ENCODE measurements at regions not wholly inside any gene's neighbourhood (a gene's known extent, or its start where the extent isn't known, plus 50 kb on each side); places are given as distances from the start of the nearest gene placed in this dataset.

DNA sequence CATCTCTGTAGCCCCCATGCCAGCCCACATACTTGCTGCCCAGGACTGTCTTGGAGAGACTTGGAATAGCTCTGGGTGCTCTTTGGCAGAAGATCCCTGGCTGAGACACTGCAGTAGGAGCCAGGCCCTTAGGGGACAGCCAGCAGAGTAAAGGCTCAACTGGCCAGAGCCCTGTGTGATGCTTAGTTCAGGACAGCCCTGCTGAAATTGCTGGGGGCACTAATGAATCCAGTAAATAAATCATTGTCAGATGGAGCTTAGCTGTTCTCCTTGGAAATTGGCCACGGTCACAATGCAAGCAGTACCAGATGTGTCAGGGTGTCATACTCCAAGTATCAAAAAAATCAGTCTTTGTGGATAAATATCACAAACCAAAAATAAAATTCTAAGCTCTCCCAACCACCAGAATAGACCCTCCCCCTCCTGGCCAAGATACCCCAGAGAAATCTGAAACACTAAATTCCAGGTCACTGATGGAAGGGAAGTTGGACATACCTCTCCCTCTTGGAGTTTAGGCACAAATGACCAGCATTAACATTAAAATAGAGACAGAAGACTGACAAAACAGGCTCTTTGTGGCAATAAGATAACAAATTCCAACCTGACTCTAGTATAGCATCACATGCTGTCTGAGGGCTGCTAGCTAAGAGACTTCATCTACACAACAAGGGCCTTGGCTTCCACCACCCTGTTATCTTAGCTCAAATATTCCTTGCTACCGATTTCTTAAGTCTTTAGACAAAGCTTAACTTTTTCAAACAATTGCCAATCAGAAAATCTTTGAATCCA lies 83.2 kb upstream of the DNAH14 start:
- DNase-seq (ENCODE audit: low spot score) = peak; percentile 14

- no peak for DNase-seq (ENCODE audit: low spot score)
Observed at GRCh38 chr1:224850446-224850845, 79.0 kb upstream of the DNAH14 start.

- peak; percentile 80 for DNase-seq (ENCODE audit: low spot score)
Observed at GRCh38 chr1:224851210-224851847, 78.1 kb upstream of the DNAH14 start.

DNA sequence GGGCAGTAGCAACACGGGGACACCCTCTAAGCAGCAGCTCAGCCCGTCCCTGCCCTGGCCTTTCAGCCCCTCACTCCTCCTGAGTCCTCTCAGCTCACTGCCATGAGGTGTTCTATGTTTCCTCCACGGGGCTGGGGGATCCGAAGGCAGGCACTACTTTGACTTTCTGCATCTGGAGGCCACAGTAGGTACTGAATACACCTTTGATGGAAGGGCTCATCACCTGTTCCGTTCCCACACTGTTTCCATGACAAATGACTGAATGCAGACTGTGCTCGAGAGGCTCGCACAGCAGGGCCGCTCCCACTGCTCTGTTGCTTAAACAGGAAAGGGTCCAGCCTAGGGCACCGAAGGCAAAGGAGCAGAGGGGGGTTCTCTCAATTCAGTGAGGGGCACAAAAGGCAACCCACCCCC lies 77.6 kb upstream of the DNAH14 start:
- no peak for DNase-seq (ENCODE audit: low spot score)

- peak; percentile 69 for DNase-seq (ENCODE audit: low spot score)
Observed at GRCh38 chr1:224852901-224853568, 76.4 kb upstream of the DNAH14 start.

- DNase-seq (ENCODE audit: low spot score) = no peak
Observed at GRCh38 chr1:224856973-224857372, 72.5 kb upstream of the DNAH14 start.

- DNase-seq (ENCODE audit: low spot score) = no peak
Observed at GRCh38 chr1:224859651-224860050, 69.8 kb upstream of the DNAH14 start.

DNA sequence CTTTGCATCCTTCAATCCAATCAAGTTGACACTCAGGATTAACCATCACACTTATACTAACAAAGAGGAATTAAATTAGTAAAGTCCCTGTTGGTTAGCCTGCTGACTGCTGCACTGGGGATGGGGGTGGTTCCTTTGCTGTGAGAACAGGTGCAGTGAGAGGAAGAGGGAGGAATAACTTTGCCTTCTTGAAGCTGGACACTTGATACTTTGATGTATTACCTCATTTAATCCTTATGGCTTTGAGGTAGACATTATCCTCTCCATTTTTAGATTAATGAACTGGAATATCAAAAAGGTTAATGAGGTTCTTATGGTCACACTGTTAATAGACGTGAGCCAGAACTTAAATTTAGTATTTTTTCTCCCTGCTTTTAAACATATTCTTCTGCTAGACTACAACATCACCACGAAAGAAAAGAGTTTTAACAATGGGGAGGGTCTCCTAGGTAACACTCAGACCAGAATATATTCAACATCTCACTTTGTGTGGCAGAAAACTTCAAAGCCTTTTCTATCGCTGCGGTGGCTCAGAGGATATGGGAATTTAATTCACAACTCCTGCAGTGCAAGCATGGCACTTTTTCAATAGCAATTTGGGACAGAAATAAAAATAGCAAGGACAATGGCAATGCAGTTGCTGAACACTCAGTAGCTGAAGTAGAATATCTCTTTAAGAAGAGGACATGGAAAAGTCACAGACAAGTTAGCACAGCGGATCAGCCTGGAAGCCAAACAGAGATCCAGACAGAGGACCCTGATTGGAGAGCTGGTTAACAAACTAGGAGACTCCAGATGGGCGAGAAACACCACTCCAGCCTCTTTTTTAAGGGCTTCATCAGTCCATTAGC lies 68.8 kb upstream of the DNAH14 start:
- no peak for DNase-seq (ENCODE audit: low spot score)

DNA sequence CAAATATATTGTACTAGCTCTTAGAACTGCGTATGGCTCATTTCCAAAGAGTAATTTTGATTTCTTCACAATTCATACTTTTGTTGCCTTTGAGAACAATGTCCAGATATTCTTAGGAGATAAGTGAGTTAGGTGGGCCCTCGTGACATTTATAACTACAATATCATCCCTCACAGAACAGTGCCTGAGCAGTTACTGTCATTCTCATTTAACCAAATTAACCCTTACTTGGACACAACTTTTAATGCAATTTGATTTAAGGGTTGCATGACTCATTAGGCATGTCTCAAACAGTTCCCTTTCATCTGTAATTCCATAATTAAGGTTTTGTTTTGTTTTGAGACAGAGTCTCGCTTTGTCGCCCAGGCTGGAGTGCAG lies 68.1 kb upstream of the DNAH14 start:
- no peak for DNase-seq (ENCODE audit: low spot score)

DNA sequence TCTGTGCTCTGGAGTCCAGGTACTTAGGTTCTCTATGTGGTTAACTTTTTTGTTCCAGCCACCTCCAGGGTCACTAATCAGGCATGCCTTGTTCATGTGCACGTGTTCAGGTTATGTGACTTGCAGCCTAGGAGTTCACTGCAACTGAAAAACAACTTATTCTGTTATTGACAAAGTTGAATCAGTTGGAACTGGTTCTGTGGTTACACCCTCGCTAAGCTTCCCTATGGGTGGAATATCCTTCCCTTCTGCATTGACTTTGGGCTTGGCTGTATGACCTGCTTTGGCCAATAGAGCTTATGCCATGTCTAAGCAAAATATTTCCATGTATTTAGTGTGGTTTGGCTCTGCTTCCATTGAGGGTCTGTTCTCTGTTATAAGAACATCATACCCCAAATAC lies 66.0 kb upstream of the DNAH14 start:
- no peak for DNase-seq (ENCODE audit: low spot score)

- peak; percentile 41 for DNase-seq (ENCODE audit: low spot score)
Observed at GRCh38 chr1:224864006-224864405, 65.5 kb upstream of the DNAH14 start.

GRCh38 chr1:224865510-224865909 lies 64.0 kb upstream of the DNAH14 start:
- DNase-seq (ENCODE audit: low spot score) = no peak

- no peak for DNase-seq (ENCODE audit: low spot score)
Observed at GRCh38 chr1:224866940-224867339, 62.5 kb upstream of the DNAH14 start.

DNA sequence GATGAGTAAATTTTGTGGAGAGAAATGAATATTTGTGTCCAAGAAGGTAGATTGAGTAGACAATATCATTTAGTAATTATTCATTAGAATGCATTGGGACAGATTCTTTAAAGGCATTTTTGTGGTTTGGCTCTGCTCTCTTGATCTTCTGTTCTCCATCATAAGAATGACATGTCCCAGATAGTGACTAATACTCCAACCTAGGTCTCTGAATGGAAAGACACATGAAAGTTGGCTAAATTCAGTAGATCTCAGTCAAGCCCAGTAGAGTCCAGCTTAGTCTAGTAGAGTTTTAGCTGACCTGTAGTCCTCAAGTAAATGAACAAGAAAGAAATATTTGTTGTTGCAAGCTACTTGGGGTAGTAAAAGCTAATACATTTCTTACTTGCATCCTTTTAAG lies 61.8 kb upstream of the DNAH14 start:
- DNase-seq (ENCODE audit: low spot score) = no peak

GRCh38 chr1:224872832-224873433 lies 56.5 kb upstream of the DNAH14 start:
- no peak for DNase-seq (ENCODE audit: low spot score)

GRCh38 chr1:224873434-224874369 lies 55.8 kb upstream of the DNAH14 start:
- DNase-seq (ENCODE audit: low spot score) = peak; percentile 63

GRCh38 chr1:224874775-224875174 lies 54.7 kb upstream of the DNAH14 start:
- DNase-seq (ENCODE audit: low spot score) = no peak

DNA sequence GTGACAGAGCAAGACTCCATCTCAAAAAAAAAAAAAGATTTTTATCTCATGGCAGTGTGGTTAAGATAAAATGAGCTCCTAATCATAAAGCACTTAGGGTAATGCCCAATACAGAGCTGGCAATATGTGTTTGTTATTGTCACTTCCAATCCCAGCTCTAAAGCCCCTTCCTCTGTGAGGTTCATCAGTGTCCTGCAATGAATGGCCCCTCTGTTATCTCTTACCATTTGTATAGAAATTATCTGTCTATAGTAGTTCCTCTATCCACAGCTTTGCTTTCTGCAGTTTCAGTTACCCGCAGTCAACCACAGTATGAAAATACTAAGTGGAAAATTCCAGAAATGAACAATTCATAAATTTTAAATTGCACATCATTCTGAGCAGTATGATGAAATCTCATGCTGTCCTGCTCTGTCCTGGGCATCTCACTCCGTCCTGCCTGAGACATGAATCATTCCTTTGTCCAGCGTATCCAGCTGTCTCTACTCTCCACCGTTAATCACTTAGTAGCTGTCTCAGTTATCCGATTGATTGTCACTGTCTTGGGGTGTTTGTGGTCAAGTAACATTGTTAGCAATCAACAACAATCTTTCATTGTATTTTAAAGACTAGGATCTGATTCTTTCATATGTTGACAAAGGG lies 50.2 kb upstream of the DNAH14 start:
- peak; percentile 57 for DNase-seq (ENCODE audit: low spot score)
